Fibroblast of skin of abdomen (primary cell): ENCODE measurements at regions not wholly inside any gene's neighbourhood (a gene's known extent, or its start where the extent isn't known, plus 50 kb on each side); places are given as distances from the start of the nearest gene placed in this dataset.
"Not testable (repeated sequence)": the region's sequence is repeated elsewhere in the genome, so short reads cannot be mapped to it uniquely, and the experiment has no call there.

Source experiments
- DNase-seq: peaks from one replicate; pipeline ENCODE4 v3.0.0-alpha.2; 2013

DNA sequence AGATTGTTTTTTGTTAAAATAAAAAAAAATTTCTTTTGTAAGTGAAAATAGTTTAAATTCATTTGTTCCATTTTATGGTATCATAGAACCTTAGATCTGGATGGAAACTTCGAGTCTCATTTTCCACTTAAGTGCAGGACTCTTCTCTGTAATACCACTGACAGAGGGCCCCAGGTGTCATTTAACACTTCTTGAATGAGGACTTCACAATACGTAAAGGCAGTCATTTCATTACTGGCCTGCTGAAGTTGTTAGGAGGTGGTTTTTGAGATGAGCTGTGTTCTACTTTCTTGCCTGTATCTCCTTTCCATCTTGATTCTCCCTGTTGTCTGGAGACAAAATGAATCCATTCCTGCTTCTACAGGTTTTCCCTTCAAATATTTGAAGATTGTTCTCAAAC lies 455.3 kb downstream of the DMRT2 start:
- no peak for DNase-seq

DNA sequence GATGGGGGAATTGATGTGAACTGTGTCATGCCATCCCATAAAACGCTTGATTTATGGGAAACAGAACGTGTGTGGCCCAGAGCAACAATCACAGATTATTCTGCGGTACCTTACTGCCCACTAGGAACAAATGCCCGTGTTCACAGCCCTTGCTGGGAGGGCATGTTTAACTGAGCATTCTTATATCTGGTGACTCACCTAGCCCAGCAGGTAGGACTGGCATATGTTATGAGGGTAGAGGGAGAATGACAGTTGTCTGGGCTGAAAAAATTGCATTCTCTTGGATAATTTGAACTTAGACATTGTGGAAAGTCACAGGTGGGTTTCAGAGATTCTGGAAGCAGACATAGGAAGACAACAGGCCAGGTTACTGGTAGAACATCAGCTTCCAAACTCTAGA lies 460.6 kb downstream of the DMRT2 start:
- no peak for DNase-seq

DNA sequence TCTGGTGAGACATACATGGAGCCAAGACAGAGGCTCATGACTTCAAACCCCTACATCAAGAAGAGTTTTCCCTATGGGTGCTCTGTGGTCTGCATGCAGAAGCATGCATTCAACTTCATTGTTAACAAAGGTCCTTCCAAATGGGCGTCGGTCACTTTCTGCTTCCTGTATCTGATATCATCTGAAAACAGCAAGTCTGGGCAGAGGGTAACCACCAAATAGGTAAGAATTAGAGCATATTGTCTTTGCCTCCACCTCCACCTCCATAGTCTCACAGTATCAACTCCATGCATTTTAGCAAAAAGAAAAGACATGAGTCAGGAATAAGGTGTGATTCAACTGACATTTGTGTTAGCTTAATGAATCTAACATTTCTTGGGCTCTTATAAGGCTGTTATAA lies 462.9 kb downstream of the DMRT2 start:
- no peak for DNase-seq

GRCh38 chr9:1514250-1514649 lies 464.1 kb downstream of the DMRT2 start:
- no peak for DNase-seq

DNA sequence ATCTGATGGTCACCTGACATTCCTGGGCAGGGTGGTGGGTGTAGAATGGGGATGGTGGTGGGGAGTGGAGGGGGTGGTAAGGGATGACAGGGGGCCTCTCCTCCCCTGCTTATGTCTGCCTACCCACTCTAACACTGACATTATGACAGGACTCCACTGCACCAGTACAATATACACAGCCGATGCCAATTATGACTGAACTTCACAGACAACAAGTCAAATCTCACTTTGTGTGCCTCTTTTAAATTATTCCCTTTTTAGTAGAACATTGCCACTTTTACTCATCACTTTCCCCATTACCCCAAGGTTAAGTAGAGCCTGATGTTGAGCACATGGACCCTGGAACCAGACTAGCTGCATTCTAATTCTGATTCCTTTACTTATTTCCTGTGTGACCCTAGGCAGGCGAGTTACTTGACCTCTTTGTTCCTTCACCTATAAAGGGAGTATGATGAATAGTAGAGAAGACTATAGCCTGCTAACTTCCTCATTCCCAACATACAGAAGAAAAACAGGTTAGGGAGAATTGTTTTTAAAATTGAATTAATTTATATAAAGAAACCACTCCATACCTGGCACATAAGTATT lies 464.7 kb downstream of the DMRT2 start:
- no peak for DNase-seq

GRCh38 chr9:1515557-1515956 lies 465.4 kb downstream of the DMRT2 start:
- DNase-seq = no peak

DNA sequence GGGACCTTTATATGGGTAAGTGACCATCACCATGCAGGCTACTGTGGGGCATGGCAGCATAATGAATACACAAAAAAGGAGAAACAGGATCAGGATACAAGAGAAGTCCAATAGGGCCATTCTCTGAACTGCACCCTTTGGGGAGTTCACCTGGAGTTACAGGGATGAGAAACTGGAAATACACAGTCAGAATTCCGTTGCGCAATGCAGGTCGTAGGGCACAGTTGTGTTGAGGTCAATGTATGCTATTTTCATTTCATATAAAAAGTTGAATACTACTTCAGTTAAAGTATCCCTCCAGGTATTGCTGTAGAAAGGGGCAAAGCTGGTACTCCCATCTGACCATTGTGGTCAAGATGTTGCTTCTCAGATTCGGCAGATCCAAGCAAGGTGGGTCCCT lies 471.4 kb downstream of the DMRT2 start:
- no peak for DNase-seq

GRCh38 chr9:1522219-1522767 lies 472.1 kb downstream of the DMRT2 start:
- DNase-seq = no peak

DNA sequence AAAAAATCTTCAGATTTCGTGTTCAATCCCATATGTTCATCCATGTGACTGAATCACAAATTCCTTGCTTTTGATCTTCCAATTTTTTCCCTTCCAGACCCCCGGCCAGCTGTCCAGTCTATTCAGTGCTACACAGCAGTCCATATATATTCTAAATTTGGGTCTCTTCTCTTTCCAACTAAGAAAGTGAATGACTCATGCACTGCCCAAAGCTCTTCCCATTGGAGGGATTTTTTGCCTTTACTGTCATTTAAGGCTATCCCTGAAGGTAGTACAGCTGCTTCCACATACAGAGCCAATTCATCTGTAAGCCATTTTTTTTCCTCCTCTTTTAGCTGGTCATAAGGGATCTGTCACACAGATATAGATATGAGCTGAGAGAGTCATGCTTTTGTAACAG lies 478.3 kb downstream of the DMRT2 start:
- no peak for DNase-seq

DNA sequence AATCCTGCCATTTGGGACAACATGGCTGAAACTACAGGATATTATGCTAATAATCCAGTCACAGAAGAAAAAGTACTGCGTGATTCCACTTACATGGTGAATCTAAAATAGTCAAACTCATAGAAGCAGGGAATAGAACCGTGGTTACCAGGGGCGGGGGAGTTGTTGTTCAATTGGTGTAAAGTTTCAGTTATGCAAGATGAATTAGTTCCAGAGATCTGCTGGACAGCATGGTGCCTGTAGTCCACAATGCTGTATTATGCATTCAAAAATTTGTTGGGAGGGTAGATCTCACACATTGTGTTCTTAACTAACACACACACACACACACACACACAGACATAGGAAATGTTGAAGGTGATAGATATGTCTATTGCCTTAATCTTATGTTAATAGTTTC lies 480.5 kb downstream of the DMRT2 start:
- no peak for DNase-seq

- no peak for DNase-seq
Observed at GRCh38 chr9:1531424-1531823, 481.3 kb downstream of the DMRT2 start.

- no peak for DNase-seq
Observed at GRCh38 chr9:1532171-1532570, 482.0 kb downstream of the DMRT2 start.

DNA sequence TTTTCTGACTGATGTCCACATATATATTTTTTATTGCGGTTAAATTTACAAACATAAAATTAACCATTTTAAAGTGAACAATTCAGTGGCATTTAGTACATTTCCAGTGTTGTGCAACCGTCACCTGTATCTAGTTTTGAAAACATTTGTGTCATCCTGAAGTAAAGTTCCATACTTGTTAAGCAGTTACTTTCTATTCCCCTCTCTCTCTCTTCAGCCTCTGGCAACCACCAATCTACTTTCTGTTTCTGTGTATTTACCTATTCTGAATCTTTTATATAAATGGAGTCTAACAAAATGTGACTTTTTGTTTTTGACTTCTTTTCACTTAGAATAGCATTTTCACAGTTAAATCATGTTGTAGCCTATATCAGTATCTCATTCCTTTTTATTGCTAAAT lies 480.1 kb upstream of the SMARCA2 start:
- no peak for DNase-seq

GRCh38 chr9:1535599-1535998 lies 479.5 kb upstream of the SMARCA2 start:
- no peak for DNase-seq

GRCh38 chr9:1536522-1537170 lies 478.5 kb upstream of the SMARCA2 start:
- DNase-seq = no peak

DNA sequence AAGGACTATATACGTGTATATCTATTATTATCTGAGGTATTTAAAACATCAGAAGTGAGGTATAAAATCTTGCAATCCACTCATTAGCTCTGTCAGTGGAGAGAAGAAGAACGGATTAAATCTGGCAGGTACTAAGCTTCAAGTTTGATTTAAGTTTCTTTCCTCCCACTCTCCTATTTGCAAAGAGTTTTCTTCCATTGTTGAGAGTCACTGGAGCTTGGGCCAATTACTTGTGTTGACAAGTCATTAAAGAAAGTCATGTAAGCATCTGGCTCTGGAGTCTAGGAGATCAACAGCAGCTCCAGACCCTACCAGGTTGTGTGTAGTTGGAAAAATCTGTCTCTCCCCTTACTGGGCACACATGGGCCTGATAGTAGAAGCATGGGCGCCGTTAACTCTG lies 476.8 kb upstream of the SMARCA2 start:
- DNase-seq = no peak

GRCh38 chr9:1539216-1539615 lies 475.9 kb upstream of the SMARCA2 start:
- DNase-seq = no peak

GRCh38 chr9:1550636-1551035 lies 464.5 kb upstream of the SMARCA2 start:
- no peak for DNase-seq

DNA sequence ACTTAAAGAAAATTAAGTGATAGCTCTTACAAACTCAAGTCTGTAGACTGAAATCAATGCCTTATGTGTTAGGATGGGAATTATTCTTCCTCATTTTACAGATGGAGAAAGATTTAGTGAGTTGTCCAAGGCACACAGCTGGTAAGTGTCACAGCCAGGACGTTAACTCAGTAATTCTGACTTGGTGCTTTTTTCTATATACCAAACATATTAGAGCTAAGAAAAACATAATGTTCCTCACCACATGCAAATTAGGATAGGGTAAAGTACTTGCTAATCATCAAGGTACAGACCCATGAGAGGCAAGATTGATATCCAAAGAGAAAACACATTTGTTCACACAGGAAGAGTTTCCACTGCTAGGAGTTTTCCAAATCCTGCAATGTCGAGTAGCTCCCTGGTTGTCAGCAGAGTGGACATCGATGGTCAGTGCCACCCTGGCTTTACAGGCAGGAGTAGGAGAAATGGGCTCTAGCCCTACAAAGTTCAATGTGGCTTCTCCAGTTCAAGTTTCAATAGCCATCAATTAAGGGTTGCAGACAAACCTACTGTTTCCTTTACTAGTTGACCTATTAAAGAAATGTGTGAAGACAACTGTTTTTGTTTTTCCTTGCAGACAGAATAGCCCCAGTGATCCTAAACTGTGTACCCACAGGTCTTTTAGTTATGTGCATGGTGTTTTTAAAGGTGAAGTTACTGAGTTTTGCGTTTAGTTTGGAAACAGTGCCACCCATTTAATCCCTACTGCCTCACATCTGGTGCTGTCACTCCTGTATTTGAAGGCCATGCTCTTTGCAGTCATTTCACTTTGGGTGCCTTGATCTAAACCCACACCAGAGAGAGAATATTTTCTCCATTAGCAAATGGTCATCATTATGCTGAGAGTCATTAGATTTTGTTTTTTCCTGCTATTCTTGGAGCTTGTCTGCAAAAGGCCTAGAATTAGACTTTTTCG lies 460.8 kb upstream of the SMARCA2 start:
- DNase-seq = no peak

- DNase-seq = not testable (repeated sequence)
Observed at GRCh38 chr9:1558666-1559065, 456.5 kb upstream of the SMARCA2 start.

- no peak for DNase-seq
Observed at GRCh38 chr9:1575939-1576338, 439.2 kb upstream of the SMARCA2 start.

GRCh38 chr9:1580215-1580614 lies 434.9 kb upstream of the SMARCA2 start:
- no peak for DNase-seq

DNA sequence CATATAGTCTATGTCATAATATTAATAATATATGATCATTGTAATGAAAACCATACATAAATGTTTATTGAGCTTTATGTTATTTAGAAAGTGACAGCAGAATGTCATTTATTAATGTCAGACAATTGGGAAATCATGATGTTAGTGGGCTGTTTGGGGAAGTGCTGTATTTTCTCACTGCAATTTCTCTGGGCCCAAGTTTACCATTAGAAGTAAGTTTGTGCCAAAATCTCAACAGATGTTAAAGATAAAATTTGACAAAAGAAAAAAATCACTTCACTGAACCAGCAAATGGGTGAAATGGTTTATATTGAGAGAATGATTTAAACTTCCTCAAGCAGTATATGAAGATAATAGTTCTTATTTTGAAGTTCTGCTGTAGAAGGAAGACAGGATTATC lies 433.2 kb upstream of the SMARCA2 start:
- no peak for DNase-seq
